ENCODE measurements at regions not wholly inside any gene's neighbourhood (a gene's known extent, or its start where the extent isn't known, plus 50 kb on each side); places are given as distances from the start of the nearest gene placed in this dataset.

- H4K20me1 ChIP-seq (ENCODE audit: insufficient read depth, low read length): no peaks in the 10 kb centered on the region
- H3K79me2 ChIP-seq (ENCODE audit: insufficient read depth, low read length): no peaks in the 10 kb centered on the region
- DNase-seq (ENCODE audit: insufficient read length, low spot score, missing footprints): no peak
- H3K27ac ChIP-seq (ENCODE audit: low read depth, low read length): no peak overlapping the region
- no peak for TF ChIP-seq CTCF (IDR thresholded peaks at IDR 0.05; ENCODE audit: extremely low read depth, low read depth, low read length)
- H3K4me1 ChIP-seq (ENCODE audit: insufficient read depth, low read length): peaks cover 16% of the 10 kb centered on the region
- peak overlapping the region; percentile 65 for H2AFZ ChIP-seq (ENCODE audit: low read length)
- no peaks in the 10 kb centered on the region for H3K36me3 ChIP-seq (ENCODE audit: insufficient read depth, low read length)
- no peaks in the 10 kb centered on the region for H3K9me3 ChIP-seq (ENCODE audit: low read depth, low read length)
- peaks cover 3% of the 10 kb centered on the region for H3K27me3 ChIP-seq (ENCODE audit: insufficient read depth, low read length)
- peak overlapping the region; percentile 74 for H3K4me3 ChIP-seq (ENCODE audit: insufficient read depth, low read length)
- H3K4me2 ChIP-seq (ENCODE audit: insufficient read depth, low read length): peak overlapping the region; percentile 85
Observed at GRCh38 chr13:30113983-30114570, 193.3 kb downstream of the KATNAL1 start.

GRCh38 chr13:30113551-30113950 is 193.8 kb downstream of the KATNAL1 start:
- no peak overlapping the region for H3K27ac ChIP-seq (ENCODE audit: low read depth, low read length)
- peaks cover 14% of the 10 kb centered on the region for H3K4me1 ChIP-seq (ENCODE audit: insufficient read depth, low read length)
- H3K27me3 ChIP-seq (ENCODE audit: insufficient read depth, low read length): peaks cover 3% of the 10 kb centered on the region
- H4K20me1 ChIP-seq (ENCODE audit: insufficient read depth, low read length): no peaks in the 10 kb centered on the region
- no peaks in the 10 kb centered on the region for H3K9me3 ChIP-seq (ENCODE audit: low read depth, low read length)
- TF ChIP-seq CTCF (IDR thresholded peaks at IDR 0.05; ENCODE audit: extremely low read depth, low read depth, low read length): no peak
- no peaks in the 10 kb centered on the region for H3K79me2 ChIP-seq (ENCODE audit: insufficient read depth, low read length)
- no peaks in the 10 kb centered on the region for H3K36me3 ChIP-seq (ENCODE audit: insufficient read depth, low read length)
- no peak overlapping the region for H3K4me3 ChIP-seq (ENCODE audit: insufficient read depth, low read length)
- H3K4me2 ChIP-seq (ENCODE audit: insufficient read depth, low read length): no peak overlapping the region
- DNase-seq (ENCODE audit: insufficient read length, low spot score, missing footprints): no peak
- no peak overlapping the region for H2AFZ ChIP-seq (ENCODE audit: low read length)

- Histone ChIP-seq H3K27me3 (ENCODE audit: insufficient read depth, low read length) (peaks cover 3% of the 10 kb centered on the region), H3K27ac (ENCODE audit: low read depth, low read length) (no peak overlapping the region), H3K79me2 (ENCODE audit: insufficient read depth, low read length) (no peaks in the 10 kb centered on the region), H3K9me3 (ENCODE audit: low read depth, low read length) (no peaks in the 10 kb centered on the region), H3K4me3 (ENCODE audit: insufficient read depth, low read length) (peak overlapping the region; percentile 59), H3K4me1 (ENCODE audit: insufficient read depth, low read length) (peaks cover 14% of the 10 kb centered on the region), H2AFZ (ENCODE audit: low read length) (peak overlapping the region; percentile 79), H3K4me2 (ENCODE audit: insufficient read depth, low read length) (peak overlapping the region; percentile 84), H4K20me1 (ENCODE audit: insufficient read depth, low read length) (no peaks in the 10 kb centered on the region), H3K36me3 (ENCODE audit: insufficient read depth, low read length) (no peaks in the 10 kb centered on the region)
- peak; percentile 95 for DNase-seq (ENCODE audit: insufficient read length, low spot score, missing footprints)
- TF ChIP-seq CTCF (IDR thresholded peaks at IDR 0.05; ENCODE audit: extremely low read depth, low read depth, low read length): peak; percentile 100
Observed at GRCh38 chr13:30112602-30113435, 194.5 kb downstream of the KATNAL1 start.

- Histone ChIP-seq H2AFZ (ENCODE audit: low read length) (no peak overlapping the region), H3K27ac (ENCODE audit: low read depth, low read length) (no peak overlapping the region), H3K79me2 (ENCODE audit: insufficient read depth, low read length) (no peaks in the 10 kb centered on the region), H3K4me3 (ENCODE audit: insufficient read depth, low read length) (no peak overlapping the region), H4K20me1 (ENCODE audit: insufficient read depth, low read length) (no peaks in the 10 kb centered on the region), H3K4me2 (ENCODE audit: insufficient read depth, low read length) (no peak overlapping the region), H3K4me1 (ENCODE audit: insufficient read depth, low read length) (peaks cover 14% of the 10 kb centered on the region), H3K27me3 (ENCODE audit: insufficient read depth, low read length) (peaks cover 3% of the 10 kb centered on the region), H3K36me3 (ENCODE audit: insufficient read depth, low read length) (no peaks in the 10 kb centered on the region), H3K9me3 (ENCODE audit: low read depth, low read length) (no peaks in the 10 kb centered on the region)
- TF ChIP-seq CTCF (IDR thresholded peaks at IDR 0.05; ENCODE audit: extremely low read depth, low read depth, low read length): peak; percentile 33
- peak; percentile 88 for DNase-seq (ENCODE audit: insufficient read length, low spot score, missing footprints)
Observed at GRCh38 chr13:30111810-30112209, 195.5 kb downstream of the KATNAL1 start.
